NCI-H524 (cell line): ENCODE measurements at regions not wholly inside any gene's neighbourhood (a gene's known extent, or its start where the extent isn't known, plus 50 kb on each side); places are given as distances from the start of the nearest gene placed in this dataset.

Experiments used
- DNase-seq, 2 experiments: peaks; one replicate each; lab custom pipeline; 2025; lab: John Stamatoyannopoulos, UW

GRCh38 chr1:56313560-56313959 is 265.8 kb downstream of the PLPP3 start:
- DNase-seq: no peak

DNA sequence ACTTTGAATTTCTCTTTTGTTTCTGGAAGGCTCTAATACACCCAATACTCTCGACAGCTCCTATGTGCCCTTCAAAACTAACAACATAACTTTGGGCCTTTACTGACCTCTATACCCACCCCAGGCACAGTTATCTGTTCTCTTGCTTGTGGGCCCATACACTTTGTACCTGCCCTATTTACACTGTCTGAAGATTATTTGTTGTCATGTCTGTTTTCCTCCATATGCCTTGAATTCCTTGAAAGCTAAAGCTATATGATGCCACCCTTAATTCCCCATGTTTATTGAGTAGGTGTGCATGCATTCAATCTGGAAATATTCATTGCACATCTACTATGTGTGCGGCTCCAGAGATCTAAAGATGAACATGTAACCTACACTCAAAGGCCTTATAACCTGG is 267.6 kb downstream of the PLPP3 start:
- DNase-seq: no peak

DNA sequence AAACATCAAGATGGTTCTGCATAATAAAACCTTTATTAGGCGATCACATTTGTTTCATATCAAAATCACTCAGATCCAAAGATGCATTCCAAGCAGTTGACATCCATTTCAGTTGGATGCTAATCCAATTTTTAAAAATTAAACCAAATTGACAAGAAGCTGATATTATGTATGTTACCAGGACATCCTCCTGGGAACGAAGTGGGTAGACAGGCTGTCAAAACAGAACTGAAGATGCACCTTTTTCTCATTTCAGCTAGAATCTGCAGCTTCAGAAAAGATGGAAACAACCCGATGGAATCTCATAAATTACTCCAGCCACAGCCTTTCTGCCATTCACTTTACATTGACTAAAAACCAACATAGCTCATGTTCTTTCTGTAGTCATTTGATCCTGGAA is 268.4 kb downstream of the PLPP3 start:
- no peak for DNase-seq

- DNase-seq: no peak
These were observed 270.3 kb downstream of the PLPP3 start for GRCh38 chr1:56309065-56309464.

- DNase-seq: no peak
These were observed 274.4 kb downstream of the PLPP3 start for GRCh38 chr1:56304975-56305374.

DNA sequence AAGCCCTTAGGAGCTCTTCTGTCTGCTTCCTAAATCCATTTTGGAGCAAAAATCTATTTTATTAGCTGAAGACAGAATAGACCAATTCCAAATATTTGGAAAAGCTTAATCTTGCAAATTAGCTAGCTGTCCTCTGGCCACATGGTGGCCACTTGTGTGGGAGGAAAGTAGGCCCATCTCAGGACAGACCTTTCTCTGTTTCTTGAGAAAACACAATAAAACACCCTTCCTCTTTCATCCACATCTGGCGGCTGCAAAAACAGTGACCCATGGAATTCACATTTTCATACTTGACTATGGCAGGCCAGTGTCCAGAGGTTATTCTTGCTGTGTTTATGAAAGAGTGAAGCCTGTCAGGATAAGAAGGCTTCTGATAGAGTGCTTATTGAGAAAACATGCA is 275.6 kb downstream of the PLPP3 start:
- DNase-seq: no peak

DNA sequence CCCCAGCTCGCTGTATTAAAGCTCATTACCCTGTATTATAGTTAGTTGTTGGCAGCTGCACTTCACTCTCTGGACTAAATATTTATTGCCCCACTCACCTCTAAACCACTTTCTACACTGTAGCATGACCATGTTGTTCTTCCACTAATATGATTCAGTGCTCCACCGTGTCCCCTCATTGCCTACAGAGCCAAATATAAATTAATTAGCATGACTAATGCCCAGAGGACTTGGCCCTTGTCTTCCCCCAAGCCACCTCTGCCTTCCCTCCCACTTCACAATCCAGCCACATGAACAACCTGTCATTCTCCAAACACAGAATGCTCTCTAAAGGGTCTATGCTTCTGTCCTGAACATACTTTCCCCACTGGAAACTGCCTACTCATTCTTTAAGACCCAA is 276.5 kb downstream of the PLPP3 start:
- no peak for DNase-seq

DNA sequence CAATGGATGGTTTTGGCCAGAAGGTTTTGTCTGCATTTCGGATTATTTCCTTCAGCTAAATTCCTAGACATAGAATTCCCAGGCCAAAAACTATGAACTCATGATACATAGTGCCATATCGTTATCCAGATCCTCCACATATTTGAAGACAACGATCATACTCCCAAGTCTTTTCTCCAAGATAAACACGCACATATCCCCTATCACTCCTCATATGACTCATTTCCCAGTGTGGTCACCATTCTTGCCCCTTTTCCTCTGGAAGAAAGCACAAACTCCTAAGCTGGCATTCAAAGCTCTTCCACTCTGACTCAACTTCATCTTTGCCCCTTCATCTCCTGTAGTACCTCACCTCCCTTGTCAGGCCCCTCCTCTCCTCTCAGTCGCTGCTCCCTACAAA is 277.6 kb downstream of the PLPP3 start:
- no peak for DNase-seq

- no peak for DNase-seq
These were observed 278.5 kb downstream of the PLPP3 start for GRCh38 chr1:56300836-56301235.

DNA sequence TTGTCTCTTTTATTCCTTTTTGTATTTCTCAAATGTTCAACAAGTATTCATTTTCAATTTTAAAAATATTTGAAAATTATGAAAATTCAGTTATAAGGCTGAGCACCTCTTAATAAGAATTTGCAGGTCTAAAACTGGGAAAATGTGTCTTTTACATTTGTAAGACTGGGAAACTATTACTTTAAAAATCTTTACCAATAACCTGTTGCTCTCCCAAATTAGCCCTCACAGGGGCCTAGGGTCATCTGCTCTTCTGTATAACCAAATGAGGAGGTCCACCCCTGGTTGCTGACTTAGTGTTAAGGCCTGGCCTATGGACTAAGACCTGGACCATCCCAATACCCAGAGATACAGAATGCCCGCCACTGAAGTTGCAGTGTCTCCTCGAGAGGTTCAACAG is 280.5 kb downstream of the PLPP3 start:
- DNase-seq: no peak

- no peak for DNase-seq
These were observed 281.5 kb downstream of the PLPP3 start for GRCh38 chr1:56297904-56298303.

GRCh38 chr1:56297208-56297607 is 282.2 kb downstream of the PLPP3 start:
- no peak for DNase-seq

DNA sequence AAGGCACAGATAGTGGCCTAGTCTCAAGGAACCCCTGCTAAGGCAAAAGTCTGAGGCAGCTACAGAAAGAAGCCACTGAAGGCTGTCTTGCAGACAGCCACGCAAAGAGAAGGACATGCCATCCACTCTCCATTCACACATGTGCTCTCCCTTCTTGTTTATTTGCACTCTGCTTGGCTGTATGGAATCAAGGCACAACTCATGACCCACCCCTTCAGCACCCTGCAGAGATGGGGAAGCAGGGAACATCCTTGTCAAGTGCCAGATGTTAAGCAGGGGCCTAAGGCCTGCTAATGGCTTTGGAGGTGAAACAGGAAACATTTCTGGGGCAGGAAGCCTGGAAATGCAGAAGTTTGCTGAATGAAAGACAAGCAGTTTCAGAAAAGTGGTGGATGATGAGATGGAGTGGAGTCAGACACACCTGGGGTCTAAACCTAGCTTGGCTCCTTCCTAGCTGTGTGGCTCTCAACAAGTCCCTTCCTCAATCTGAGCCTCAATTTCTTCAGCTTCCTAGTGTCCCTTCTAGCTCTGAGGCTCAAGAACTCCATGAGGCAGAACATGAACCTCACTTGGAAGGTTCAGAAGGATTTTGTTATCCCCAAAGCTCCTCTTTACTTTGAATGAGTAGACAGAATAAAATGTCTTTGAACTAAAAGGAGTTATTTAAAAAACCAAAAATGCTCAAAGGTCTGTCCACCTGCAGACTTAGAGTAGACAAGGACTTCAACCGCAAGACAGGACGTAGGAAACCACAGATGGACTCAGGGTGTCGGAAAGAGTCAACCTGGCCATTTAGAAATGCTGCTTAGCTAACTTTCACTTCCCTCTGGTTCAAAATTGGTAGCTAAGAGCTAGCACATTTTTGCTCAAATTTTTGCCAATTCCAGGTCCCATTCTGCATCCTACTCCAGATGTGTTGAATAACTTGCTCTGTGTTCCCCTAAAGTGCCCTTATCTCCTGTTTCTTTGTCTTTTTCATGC is 283.1 kb downstream of the PLPP3 start:
- peak in 1 of 2 experiments; percentile 2 for DNase-seq

DNA sequence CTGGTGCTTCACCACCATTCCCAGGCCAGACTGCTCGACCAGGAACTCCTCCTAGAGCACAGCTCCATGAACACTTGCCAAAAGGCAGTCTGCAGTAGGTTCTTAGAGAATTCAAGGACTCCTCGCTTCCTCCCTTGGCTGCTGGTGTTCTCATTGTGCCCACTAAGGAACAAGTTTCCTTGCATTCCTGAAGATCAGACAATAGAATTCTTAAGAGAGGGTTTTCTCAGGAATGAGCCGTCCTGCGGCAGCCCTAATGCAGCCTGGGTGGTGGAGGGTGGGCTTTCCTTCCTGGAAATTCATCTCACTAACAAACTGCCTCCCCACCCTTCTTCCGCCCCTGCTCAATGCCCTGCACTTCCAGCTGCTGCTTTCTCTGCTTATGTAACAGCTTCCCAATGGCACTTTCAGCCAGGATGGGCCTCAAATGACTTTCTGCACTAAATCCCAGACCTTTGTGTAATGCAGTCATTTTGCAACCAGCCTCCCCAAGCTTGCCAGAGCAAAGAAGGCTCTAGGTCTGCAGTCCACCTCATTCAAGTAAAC is 287.9 kb downstream of the PLPP3 start:
- DNase-seq: no peak

GRCh38 chr1:56289260-56289659 is 290.1 kb downstream of the PLPP3 start:
- no peak for DNase-seq

GRCh38 chr1:56287721-56288120 is 291.6 kb downstream of the PLPP3 start:
- DNase-seq: no peak

- DNase-seq: no peak
These were observed 292.4 kb downstream of the PLPP3 start for GRCh38 chr1:56286956-56287355.

DNA sequence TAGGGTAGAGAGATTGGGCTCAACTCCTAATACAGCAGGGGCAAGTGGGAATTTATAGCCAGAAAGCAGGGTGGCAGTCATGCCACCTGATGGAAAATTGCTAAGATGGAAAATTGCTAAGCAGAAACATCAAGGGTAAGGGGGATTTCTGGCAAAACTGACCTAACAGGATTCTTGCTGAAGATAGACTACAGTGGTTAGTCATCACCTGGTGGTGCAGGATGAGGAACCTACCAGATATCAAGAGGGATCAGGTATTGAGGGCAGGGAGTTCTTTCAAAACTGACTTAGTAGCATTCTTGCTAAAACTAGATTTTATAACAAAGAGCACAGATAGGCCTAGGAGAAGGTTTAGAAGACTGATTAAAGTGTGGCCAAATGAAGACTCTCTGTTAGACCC is 292.9 kb downstream of the PLPP3 start:
- DNase-seq: no peak

- DNase-seq: no peak
These were observed 293.6 kb downstream of the PLPP3 start for GRCh38 chr1:56285554-56286402.

DNA sequence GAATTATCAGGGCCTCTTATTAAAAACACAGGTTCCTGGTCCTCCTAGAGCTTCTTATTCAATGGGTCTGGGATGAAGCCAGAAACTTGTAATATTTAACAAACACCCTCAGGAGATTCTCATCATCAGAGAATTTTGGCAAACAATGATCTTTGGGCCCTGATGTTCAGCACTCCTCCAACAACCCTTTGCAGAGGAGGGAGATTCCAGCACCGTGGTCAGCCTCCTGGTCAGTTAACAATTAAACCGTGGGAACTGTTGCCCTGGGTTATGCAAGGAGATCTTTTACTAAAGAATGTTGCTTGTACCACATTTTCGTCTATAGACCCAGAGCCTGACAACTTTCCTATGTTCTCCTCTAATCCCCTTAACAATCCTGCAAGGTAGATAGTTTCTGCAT is 294.4 kb downstream of the PLPP3 start:
- DNase-seq: no peak

- no peak for DNase-seq
These were observed 301.3 kb downstream of the PLPP3 start for GRCh38 chr1:56278061-56278460.

DNA sequence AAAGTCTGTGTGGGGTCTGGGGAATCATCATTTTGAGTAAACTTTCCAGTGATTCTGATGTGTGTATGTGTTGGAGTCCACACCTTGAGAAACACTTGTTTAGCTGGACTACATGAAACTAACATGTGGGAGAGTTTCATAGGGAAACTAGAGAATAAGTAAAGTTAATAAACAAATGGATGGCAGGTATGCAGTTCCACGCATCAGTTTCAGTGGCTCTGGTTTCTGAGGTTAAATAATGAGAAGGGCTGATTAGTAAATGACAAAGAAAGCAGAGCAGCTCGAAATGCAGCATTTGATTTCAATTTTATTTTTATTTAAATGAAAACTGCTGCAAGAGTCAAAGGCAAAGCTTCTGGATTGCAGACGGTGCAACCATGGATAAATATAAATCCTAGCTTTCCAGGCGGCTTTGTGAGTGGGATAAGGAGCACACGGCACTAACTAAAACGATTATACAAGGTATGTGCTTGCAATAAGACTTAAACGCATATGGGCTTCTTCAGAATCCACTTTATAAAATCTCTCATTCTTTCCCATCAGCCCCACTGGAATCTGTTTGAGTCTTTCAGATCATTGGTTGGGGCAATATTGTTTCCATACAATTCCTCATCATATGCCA is 310.7 kb downstream of the PLPP3 start:
- DNase-seq: peak in 1 of 2 experiments; percentile 71
